Neuronal stem cell (in vitro differentiated cells): ENCODE measurements at regions not wholly inside any gene's neighbourhood (a gene's known extent, or its start where the extent isn't known, plus 50 kb on each side); places are given as distances from the start of the nearest gene placed in this dataset.

Experiments used
- DNase-seq: peaks from one replicate; pipeline ENCODE4 v3.0.0-alpha.2; 2013; ENCODE audit warnings: low spot score
- H2AFZ ChIP-seq: one replicate; pipeline ENCODE4 v1.6.1; 2013; ENCODE audit warnings: mild to moderate bottlenecking, low read length, inconsistent platforms
- H2AK5ac ChIP-seq: 2 replicates; pipeline ENCODE4 v1.6.1; 2013; ENCODE audit warnings: low read depth, mild to moderate bottlenecking, inconsistent platforms, low read length, moderate library complexity, mixed read lengths
- H2BK120ac ChIP-seq: 2 replicates; pipeline ENCODE4 v1.6.1; 2013; ENCODE audit warnings: low read depth, mild to moderate bottlenecking, inconsistent platforms, low read length, moderate library complexity, mixed read lengths
- H2BK12ac ChIP-seq: one replicate; pipeline ENCODE4 v1.6.1; 2013; ENCODE audit warnings: low read length, inconsistent platforms
- H2BK15ac ChIP-seq: 2 replicates; pipeline ENCODE4 v1.6.1; 2013; ENCODE audit warnings: mild to moderate bottlenecking, low read length, inconsistent platforms, mixed read lengths
- H2BK5ac ChIP-seq: one replicate; pipeline ENCODE4 v1.6.1; 2013; ENCODE audit warnings: inconsistent platforms, mild to moderate bottlenecking, low read length, moderate library complexity
- H3K14ac ChIP-seq: one replicate; pipeline ENCODE4 v1.6.1; 2013; ENCODE audit warnings: low read length, inconsistent platforms
- H3K18ac ChIP-seq: 2 replicates; pipeline ENCODE4 v1.6.1; 2013; ENCODE audit warnings: low read length, inconsistent platforms
- H3K23ac ChIP-seq: 2 replicates; pipeline ENCODE4 v1.6.1; 2013; ENCODE audit warnings: low read depth, mild to moderate bottlenecking, mixed read lengths, low read length, inconsistent platforms; ENCODE audit not compliant: poor library complexity
- H3K27ac ChIP-seq: replicated peaks from 3 replicates; pipeline ENCODE4 v1.5.1; 2013; ENCODE audit warnings: low read length, inconsistent platforms
- H3K27me3 ChIP-seq, 3 experiments: 2 replicates each; pipeline ENCODE4 v1.6.1; 2013; ENCODE audit warnings: low read length in 3 of 3, mild to moderate bottlenecking in 2 of 3, inconsistent platforms in 1 of 3, low read depth in 1 of 3, mixed read lengths in 1 of 3, moderate library complexity in 1 of 3; ENCODE audit not compliant: control insufficient read depth in 3 of 3, insufficient read depth in 3 of 3
- H3K36me3 ChIP-seq, 2 donors: replicated peaks in 1 of 2; 2 replicates each; pipeline ENCODE4 v1.6.1; 2013; ENCODE audit warnings: low read length in 2 of 2; ENCODE audit not compliant: control insufficient read depth in 2 of 2, insufficient read depth in 2 of 2
- H3K4ac ChIP-seq: 2 replicates; pipeline ENCODE4 v1.6.1; 2013; ENCODE audit warnings: inconsistent platforms, mild to moderate bottlenecking, low read length, moderate library complexity
- H3K4me1 ChIP-seq, 2 donors: 1 replicate in 1 of 2; 2 replicates in 1 of 2; pipeline ENCODE4 v1.6.1; 2013; ENCODE audit warnings: low read length in 2 of 2, low read depth in 1 of 2; ENCODE audit not compliant: control insufficient read depth in 2 of 2, insufficient read depth in 1 of 2
- H3K4me2 ChIP-seq: one replicate; pipeline ENCODE4 v1.6.1; 2013; ENCODE audit warnings: mild to moderate bottlenecking, low read length, inconsistent platforms; ENCODE audit not compliant: insufficient read depth, poor library complexity, severe bottlenecking
- H3K4me3 ChIP-seq, 2 donors: 2 replicates each; pipeline ENCODE4 v1.5.1; 2013; ENCODE audit warnings: low read length in 2 of 2, mild to moderate bottlenecking in 2 of 2, inconsistent platforms in 1 of 2, moderate library complexity in 1 of 2
- H3K79me1 ChIP-seq: one replicate; pipeline ENCODE4 v1.6.1; 2013; ENCODE audit warnings: low read depth, mild to moderate bottlenecking, inconsistent platforms, low read length, moderate library complexity
- H3K9ac ChIP-seq: one replicate; pipeline ENCODE4 v1.6.1; 2013; ENCODE audit warnings: mild to moderate bottlenecking, low read depth, low read length, inconsistent platforms; ENCODE audit not compliant: poor library complexity
- H3K9me3 ChIP-seq, 2 donors: replicated peaks in 1 of 2; 2 replicates each; pipeline versions ENCODE3 to v1.6.1; 2013; ENCODE audit warnings: low read length in 2 of 2, mild to moderate bottlenecking in 2 of 2, inconsistent platforms in 1 of 2, low read depth in 1 of 2, mixed read lengths in 1 of 2, moderate library complexity in 1 of 2; ENCODE audit not compliant: control insufficient read depth in 2 of 2, insufficient read depth in 1 of 2
- H4K8ac ChIP-seq: one replicate; pipeline ENCODE4 v1.6.1; 2013; ENCODE audit warnings: low read depth, mild to moderate bottlenecking, inconsistent platforms, low read length, moderate library complexity
- H4K91ac ChIP-seq: one replicate; pipeline ENCODE4 v1.6.1; 2013; ENCODE audit warnings: low read length, low read depth, mild to moderate bottlenecking, inconsistent platforms; ENCODE audit not compliant: poor library complexity
- WGBS, 2 donors: extraction: QIAGEN DNeasy Blood & Tissue Kit; methylation state at CpG; one replicate each; pipeline ENCODE4 v1.1.7; 2013; ENCODE audit warnings: missing lambda C conversion rate in 2 of 2, mixed read lengths in 1 of 2; ENCODE audit not compliant: insufficient read length in 2 of 2, insufficient replicate concordance in 1 of 2; ENCODE audit errors: extremely low coverage in 2 of 2; 5-methylcytosine and 5-hydroxymethylcytosine counted together

DNA sequence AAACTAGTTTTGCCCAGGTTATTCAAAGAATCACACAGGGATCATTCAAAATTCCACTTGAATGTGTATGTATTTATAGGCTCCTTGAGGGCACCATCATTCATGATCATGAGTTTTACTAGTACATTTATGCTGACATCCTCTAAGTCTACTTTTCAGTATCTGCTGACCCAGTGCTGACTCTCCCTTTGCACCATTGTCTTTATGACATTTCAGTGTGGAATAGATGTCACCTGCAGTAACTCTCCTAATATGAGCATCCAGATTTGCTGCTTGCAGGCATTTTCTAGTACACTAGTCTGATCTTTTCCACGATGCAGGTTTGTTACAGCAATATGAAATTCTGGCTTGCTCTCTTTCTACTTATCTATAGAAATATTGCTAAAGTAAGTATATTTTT is 1603.5 kb downstream of the SI start:
- WGBS, 2 donors = no CpG with 5 or more reads among the region's 1 CpG
- Histone ChIP-seq H2BK120ac (no peak overlapping the region), H3K4me2 (no peak overlapping the region), H3K14ac (no peak overlapping the region), H3K9me3 (no peaks in the 10 kb centered on the region), H2BK12ac (no peak overlapping the region), H3K4ac (no peak overlapping the region), H2AFZ (no peak overlapping the region), H2AK5ac (no peak overlapping the region), H3K27ac (no peak overlapping the region), H3K36me3 (no peaks in the 10 kb centered on the region), H3K79me1 (no peaks in the 10 kb centered on the region), H4K91ac (no peak overlapping the region), H3K27me3 (no peaks in the 10 kb centered on the region), H3K9ac (no peak overlapping the region), H3K4me1 (no peaks in the 10 kb centered on the region), H4K8ac (no peak overlapping the region), H3K4me3 (no peak overlapping the region), H2BK5ac (no peak overlapping the region), H2BK15ac (no peak overlapping the region), H3K18ac (no peak overlapping the region), H3K23ac (no peak overlapping the region)
- no peak for DNase-seq

DNA sequence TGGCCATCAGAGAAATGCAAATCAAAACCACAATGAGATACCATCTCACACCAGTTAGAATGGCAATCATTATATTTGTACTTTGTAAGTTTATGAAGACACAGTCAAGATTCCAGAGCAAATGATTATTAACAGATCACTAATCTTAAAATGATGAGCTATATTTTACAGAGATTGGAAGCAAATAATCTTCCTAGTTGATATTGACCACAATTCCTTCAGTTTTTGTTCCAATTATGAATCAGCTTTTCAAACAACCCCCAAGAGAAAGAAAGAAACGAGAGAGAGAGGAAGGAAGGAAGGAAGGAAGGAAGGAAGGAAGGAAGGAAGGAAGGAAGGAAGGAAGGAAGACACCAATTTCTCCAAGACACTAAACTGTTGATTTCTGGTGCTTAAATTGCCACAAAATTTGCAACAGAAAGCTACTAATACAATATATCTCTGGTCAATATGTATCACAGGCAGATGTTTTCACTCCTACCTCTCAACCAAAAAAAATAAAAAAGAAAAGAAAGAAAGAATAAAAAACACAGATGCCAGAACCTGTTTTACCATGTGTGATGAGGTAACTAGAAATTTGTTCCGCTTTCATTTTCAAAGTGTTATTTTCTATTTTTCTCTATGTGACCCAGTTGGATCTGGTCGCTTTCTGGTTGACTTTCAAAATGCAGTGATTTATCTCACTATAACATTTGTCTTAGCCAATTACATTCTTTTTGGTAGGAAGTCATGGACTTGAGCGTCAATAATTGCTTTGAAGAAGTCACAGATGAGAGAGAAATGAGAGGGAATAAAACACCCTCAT is 1609.6 kb downstream of the SI start:
- no peak for DNase-seq
- Histone ChIP-seq H2BK120ac (no peak overlapping the region), H2BK15ac (no peak overlapping the region), H3K27ac (no peak overlapping the region), H3K4me3 (no peak overlapping the region), H3K9me3 (no peaks in the 10 kb centered on the region), H2AK5ac (no peak overlapping the region), H3K4me2 (no peak overlapping the region), H3K14ac (no peak overlapping the region), H3K27me3 (no peaks in the 10 kb centered on the region), H3K18ac (no peak overlapping the region), H2BK12ac (no peak overlapping the region), H3K79me1 (no peaks in the 10 kb centered on the region), H3K9ac (no peak overlapping the region), H3K4me1 (no peaks in the 10 kb centered on the region), H3K36me3 (no peaks in the 10 kb centered on the region), H2BK5ac (no peak overlapping the region), H2AFZ (no peak overlapping the region), H3K23ac (no peak overlapping the region), H4K8ac (no peak overlapping the region), H4K91ac (no peak overlapping the region), H3K4ac (no peak overlapping the region)
- no CpG with 5 or more reads among the region's 4 CpGs for WGBS, 2 donors

DNA sequence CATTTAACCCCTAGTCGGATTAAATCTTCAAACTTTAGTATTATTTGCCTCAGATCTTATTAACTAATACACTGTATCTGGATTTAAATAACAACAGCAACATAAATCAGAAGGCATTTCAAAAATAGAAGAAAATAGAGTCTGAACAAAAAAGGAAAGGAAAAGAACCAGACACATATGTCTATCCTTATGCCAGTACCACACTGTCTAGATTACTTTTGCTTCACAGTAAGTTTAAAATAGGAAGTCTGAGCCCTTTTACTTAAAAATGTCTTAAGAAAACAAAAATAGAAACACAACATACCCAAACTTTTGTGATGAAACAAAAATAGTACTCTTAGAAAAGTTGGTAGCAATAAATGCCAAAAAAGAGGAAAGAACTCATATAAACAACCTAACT is 1615.8 kb downstream of the SI start:
- no peak overlapping the region for H3K4ac ChIP-seq
- no peak for DNase-seq
- H3K27ac ChIP-seq = no peak overlapping the region
- no peak overlapping the region for H3K18ac ChIP-seq
- H2BK5ac ChIP-seq = no peak overlapping the region
- no peaks in the 10 kb centered on the region for H3K4me1 ChIP-seq
- H2AK5ac ChIP-seq = no peak overlapping the region
- no peaks in the 10 kb centered on the region for H3K79me1 ChIP-seq
- H3K9ac ChIP-seq = no peak overlapping the region
- H4K91ac ChIP-seq = no peak overlapping the region
- no peak overlapping the region for H2AFZ ChIP-seq
- no peak overlapping the region for H4K8ac ChIP-seq
- no peak overlapping the region for H2BK15ac ChIP-seq
- H3K23ac ChIP-seq = no peak overlapping the region
- no peak overlapping the region for H3K14ac ChIP-seq
- no peak overlapping the region for H2BK120ac ChIP-seq
- H3K4me3 ChIP-seq = no peak overlapping the region
- H3K36me3 ChIP-seq = no peaks in the 10 kb centered on the region
- no peak overlapping the region for H2BK12ac ChIP-seq
- no CpG with 5 or more reads among the region's 1 CpG for WGBS, 2 donors
- H3K4me2 ChIP-seq = no peak overlapping the region
- H3K27me3 ChIP-seq = no peaks in the 10 kb centered on the region
- H3K9me3 ChIP-seq = no peaks in the 10 kb centered on the region

DNA sequence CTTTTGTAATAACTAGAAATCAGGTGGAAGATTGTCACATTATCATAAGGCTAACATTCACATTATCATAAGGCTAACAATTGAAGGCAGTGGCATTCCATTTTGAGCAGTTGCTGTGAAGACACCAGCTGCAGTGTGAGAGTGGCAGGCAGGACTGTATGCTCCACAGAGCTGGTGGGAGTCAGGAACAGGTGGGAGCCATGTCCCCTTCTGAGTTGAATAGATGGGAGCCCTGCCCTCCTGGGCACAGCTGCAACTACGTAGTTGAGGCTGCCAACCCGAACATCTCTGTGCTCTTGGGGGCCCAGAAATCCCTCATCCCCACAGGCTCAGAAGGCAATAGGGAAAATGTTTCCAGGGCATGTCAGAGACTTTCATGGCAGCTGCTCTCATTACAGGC is 1627.6 kb downstream of the SI start:
- H3K27ac ChIP-seq = no peak overlapping the region
- H3K4me2 ChIP-seq = no peak overlapping the region
- WGBS, 2 donors = no CpG with 5 or more reads among the region's 2 CpGs
- no peak overlapping the region for H2BK5ac ChIP-seq
- H3K36me3 ChIP-seq = no peaks in the 10 kb centered on the region
- H3K9me3 ChIP-seq = no peaks in the 10 kb centered on the region
- no peak overlapping the region for H2AFZ ChIP-seq
- H3K27me3 ChIP-seq = no peaks in the 10 kb centered on the region
- no peak overlapping the region for H2BK120ac ChIP-seq
- no peak overlapping the region for H2BK15ac ChIP-seq
- H4K91ac ChIP-seq = no peak overlapping the region
- no peak overlapping the region for H4K8ac ChIP-seq
- DNase-seq = no peak
- H3K14ac ChIP-seq = no peak overlapping the region
- no peak overlapping the region for H2AK5ac ChIP-seq
- H3K23ac ChIP-seq = no peak overlapping the region
- no peak overlapping the region for H3K9ac ChIP-seq
- H3K18ac ChIP-seq = no peak overlapping the region
- H3K79me1 ChIP-seq = no peaks in the 10 kb centered on the region
- no peak overlapping the region for H3K4me3 ChIP-seq
- H3K4me1 ChIP-seq = no peaks in the 10 kb centered on the region
- H3K4ac ChIP-seq = no peak overlapping the region
- no peak overlapping the region for H2BK12ac ChIP-seq
